ENCODE measurements at regions not wholly inside any gene's neighbourhood (a gene's known extent, or its start where the extent isn't known, plus 50 kb on each side); places are given as distances from the start of the nearest gene placed in this dataset.

- Histone ChIP-seq H3K36me3 (no peaks in the 10 kb centered on the region), H3K27me3 (no peaks in the 10 kb centered on the region), H3K4me1 (peaks cover 0 to 9% (median 0%) of the 10 kb centered on the region in 3 donors), H3K9me3 (no peaks in the 10 kb centered on the region), H3K4me3 (no peak overlapping the region), H3K27ac (no peak overlapping the region)
- 100% methylated on average over 1 to 2 of the region's 3 CpGs for WGBS, 2 donors (ENCODE audit: low coverage in 1 of 2)
- no peak for ATAC-seq
- TF ChIP-seq POLR2AphosphoS5 (IDR thresholded peaks at IDR 0.05) (no peak), EP300 (IDR thresholded peaks at IDR 0.05) (no peak), POLR2A (IDR thresholded peaks at IDR 0.05) (no peak), CTCF (IDR thresholded peaks at IDR 0.05) (no peak)
These were observed 260.0 kb upstream of the TCF4 start for GRCh38 chr18:55847960-55848359.

GRCh38 chr18:55845221-55845620 lies 257.2 kb upstream of the TCF4 start:
- Histone ChIP-seq H3K4me1 (peaks cover 0 to 9% (median 0%) of the 10 kb centered on the region in 3 donors), H3K27ac (no peak overlapping the region), H3K27me3 (no peaks in the 10 kb centered on the region), H3K36me3 (no peaks in the 10 kb centered on the region), H3K9me3 (peaks cover 0 to 5% (median 0%) of the 10 kb centered on the region in 3 donors), H3K4me3 (no peak overlapping the region)
- TF ChIP-seq CTCF (IDR thresholded peaks at IDR 0.05), result no peak
- TF ChIP-seq EP300 (IDR thresholded peaks at IDR 0.05), result no peak
- TF ChIP-seq POLR2AphosphoS5 (IDR thresholded peaks at IDR 0.05), result no peak
- no peak for TF ChIP-seq POLR2A (IDR thresholded peaks at IDR 0.05)
- ATAC-seq, result no peak
- 73 to 86% methylated on average over 4 of the region's 4 CpGs for WGBS, 2 donors (ENCODE audit: low coverage in 1 of 2)

DNA sequence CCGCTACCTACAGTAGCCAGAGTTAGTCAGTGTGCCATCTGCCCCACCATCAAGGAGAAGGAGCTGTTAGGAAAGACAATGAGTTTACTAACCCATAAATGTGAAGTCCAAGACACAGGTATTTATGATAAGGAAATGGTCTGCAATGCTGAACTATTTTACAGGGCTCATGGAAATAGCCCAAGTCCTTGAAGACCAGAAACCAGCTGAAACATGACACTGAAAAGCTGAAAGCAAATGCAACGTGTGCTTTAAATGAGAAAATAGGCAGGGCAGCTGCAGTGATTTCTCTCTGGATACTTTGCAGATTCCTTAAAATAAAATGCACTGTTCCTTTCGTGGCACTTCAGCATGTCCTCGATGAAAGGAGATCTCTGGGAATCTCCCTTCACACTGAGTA lies 256.4 kb upstream of the TCF4 start:
- WGBS, 2 donors (ENCODE audit: low coverage in 1 of 2), result 46 to 69% methylated on average over 3 to 4 of the region's 4 CpGs
- ATAC-seq, result no peak
- H3K36me3 ChIP-seq, result no peaks in the 10 kb centered on the region
- peaks cover 0 to 1% (median 0%) of the 10 kb centered on the region in 3 donors for H3K4me1 ChIP-seq
- H3K27me3 ChIP-seq, result no peaks in the 10 kb centered on the region
- no peak overlapping the region for H3K27ac ChIP-seq
- no peak overlapping the region for H3K4me3 ChIP-seq
- TF ChIP-seq POLR2A (IDR thresholded peaks at IDR 0.05) (no peak), POLR2AphosphoS5 (IDR thresholded peaks at IDR 0.05) (no peak), EP300 (IDR thresholded peaks at IDR 0.05) (no peak), CTCF (IDR thresholded peaks at IDR 0.05) (no peak)
- peaks cover 0 to 5% (median 0%) of the 10 kb centered on the region in 3 donors for H3K9me3 ChIP-seq

- no peak for ATAC-seq
These were observed 253.3 kb upstream of the TCF4 start for GRCh38 chr18:55841314-55841713.

More at GRCh38 chr18:55841314-55841713, 253.3 kb upstream of the TCF4 start:
- no peak for TF ChIP-seq EP300 (IDR thresholded peaks at IDR 0.05)
- no peak for TF ChIP-seq POLR2AphosphoS5 (IDR thresholded peaks at IDR 0.05)
- no peak for TF ChIP-seq CTCF (IDR thresholded peaks at IDR 0.05)
- TF ChIP-seq POLR2A (IDR thresholded peaks at IDR 0.05), result no peak
- no peak overlapping the region for H3K27ac ChIP-seq
- H3K4me1 ChIP-seq, result no peaks in the 10 kb centered on the region
- H3K4me3 ChIP-seq, result no peak overlapping the region
- H3K36me3 ChIP-seq, result no peaks in the 10 kb centered on the region
- H3K27me3 ChIP-seq, result no peaks in the 10 kb centered on the region
- peaks cover 0 to 5% (median 0%) of the 10 kb centered on the region in 3 donors for H3K9me3 ChIP-seq
- WGBS, 2 donors (ENCODE audit: low coverage in 1 of 2), result 84 to 92% methylated on average over 2 of the region's 2 CpGs

All from gastroesophageal sphincter (tissue), 4 donors.